ENCODE measurements at regions not wholly inside any gene's neighbourhood (a gene's known extent, or its start where the extent isn't known, plus 50 kb on each side); places are given as distances from the start of the nearest gene placed in this dataset.

GRCh38 chr10:80701706-80702105 is 164.0 kb downstream of the SH2D4B start:
- Histone ChIP-seq H3K4me1 (peaks cover 0 to 9% (median 5%) of the 10 kb centered on the region in 4 donors), H3K9me3 (no peaks in the 10 kb centered on the region), H3K4me3 (no peak overlapping the region), H3K27me3 (peaks cover 0 to 4% (median 0%) of the 10 kb centered on the region in 4 donors), H3K27ac (replicated peaks in 1 of 4) (no peak overlapping the region), H3K36me3 (no peaks in the 10 kb centered on the region)
- DNase-seq (ENCODE audit: extremely low spot score) = no peak
- no peak for TF ChIP-seq EP300 (IDR thresholded peaks at IDR 0.05)
- TF ChIP-seq CTCF (IDR thresholded peaks at IDR 0.05) = no peak
- TF ChIP-seq POLR2AphosphoS5 (IDR thresholded peaks at IDR 0.05) = no peak
- TF ChIP-seq POLR2A (IDR thresholded peaks at IDR 0.05; ENCODE audit: low read depth) = no peak
- intact Hi-C loops (cut with DNase I) = no loop called here
- 96% methylated on average over 2 of the region's 2 CpGs for WGBS

GRCh38 chr10:80702143-80702542 is 164.4 kb downstream of the SH2D4B start:
- Histone ChIP-seq H3K27ac (replicated peaks in 1 of 4) (no peak overlapping the region), H3K36me3 (no peaks in the 10 kb centered on the region), H3K4me1 (peaks cover 0 to 9% (median 5%) of the 10 kb centered on the region in 4 donors), H3K4me3 (no peak overlapping the region), H3K9me3 (no peaks in the 10 kb centered on the region), H3K27me3 (peaks cover 0 to 4% (median 0%) of the 10 kb centered on the region in 4 donors)
- 42% methylated on average over 6 of the region's 6 CpGs for WGBS
- intact Hi-C loops (cut with DNase I) = no loop called here
- DNase-seq (ENCODE audit: extremely low spot score) = no peak
- TF ChIP-seq POLR2A (IDR thresholded peaks at IDR 0.05; ENCODE audit: low read depth) = no peak
- TF ChIP-seq EP300 (IDR thresholded peaks at IDR 0.05) = no peak
- no peak for TF ChIP-seq CTCF (IDR thresholded peaks at IDR 0.05)
- TF ChIP-seq POLR2AphosphoS5 (IDR thresholded peaks at IDR 0.05) = no peak

- Histone ChIP-seq H3K4me3 (no peak overlapping the region), H3K4me1 (peaks cover 0 to 2% (median 0%) of the 10 kb centered on the region in 4 donors), H3K36me3 (no peaks in the 10 kb centered on the region), H3K27ac (replicated peaks in 1 of 4) (no peak overlapping the region), H3K9me3 (no peaks in the 10 kb centered on the region), H3K27me3 (peaks cover 0 to 5% (median 0%) of the 10 kb centered on the region in 4 donors)
- intact Hi-C loops (cut with DNase I) = no loop called here
- TF ChIP-seq POLR2AphosphoS5 (IDR thresholded peaks at IDR 0.05) (no peak), CTCF (IDR thresholded peaks at IDR 0.05) (no peak), POLR2A (IDR thresholded peaks at IDR 0.05; ENCODE audit: low read depth) (no peak), EP300 (IDR thresholded peaks at IDR 0.05) (no peak)
- DNase-seq (ENCODE audit: extremely low spot score) = no peak
Measured at GRCh38 chr10:80705899-80706298, 168.2 kb downstream of the SH2D4B start.

- Histone ChIP-seq H3K27me3 (peaks cover 0 to 5% (median 0%) of the 10 kb centered on the region in 4 donors), H3K4me3 (no peak overlapping the region), H3K27ac (replicated peaks in 1 of 4) (no peak overlapping the region), H3K9me3 (no peaks in the 10 kb centered on the region), H3K4me1 (no peaks in the 10 kb centered on the region), H3K36me3 (no peaks in the 10 kb centered on the region)
- intact Hi-C loops (cut with DNase I) = no loop called here
- no peak for DNase-seq (ENCODE audit: extremely low spot score)
- no peak for TF ChIP-seq POLR2A (IDR thresholded peaks at IDR 0.05; ENCODE audit: low read depth)
- TF ChIP-seq EP300 (IDR thresholded peaks at IDR 0.05) = no peak
- no peak for TF ChIP-seq POLR2AphosphoS5 (IDR thresholded peaks at IDR 0.05)
- TF ChIP-seq CTCF (IDR thresholded peaks at IDR 0.05) = no peak
- 91% methylated on average over 2 of the region's 2 CpGs for WGBS
Measured at GRCh38 chr10:80708185-80708584, 170.5 kb downstream of the SH2D4B start.

- intact Hi-C loops (cut with DNase I) = no loop called here
- Histone ChIP-seq H3K27me3 (peaks cover 0 to 5% (median 0%) of the 10 kb centered on the region in 4 donors), H3K36me3 (no peaks in the 10 kb centered on the region), H3K27ac (replicated peaks in 1 of 4) (no peak overlapping the region), H3K4me1 (no peaks in the 10 kb centered on the region), H3K9me3 (no peaks in the 10 kb centered on the region), H3K4me3 (no peak overlapping the region)
- 89% methylated on average over 1 of the region's 1 CpG for WGBS
- TF ChIP-seq POLR2A (IDR thresholded peaks at IDR 0.05; ENCODE audit: low read depth) = no peak
- no peak for TF ChIP-seq CTCF (IDR thresholded peaks at IDR 0.05)
- no peak for TF ChIP-seq POLR2AphosphoS5 (IDR thresholded peaks at IDR 0.05)
- TF ChIP-seq EP300 (IDR thresholded peaks at IDR 0.05) = no peak
- no peak for DNase-seq (ENCODE audit: extremely low spot score)
Measured at GRCh38 chr10:80708808-80709207, 171.1 kb downstream of the SH2D4B start.

Data from esophagus muscularis mucosa (tissue), 4 donors.